A673 (cell line): ENCODE measurements at regions not wholly inside any gene's neighbourhood (a gene's known extent, or its start where the extent isn't known, plus 50 kb on each side); places are given as distances from the start of the nearest gene placed in this dataset.

Experiments used
- BruUV-seq: library from RNA; stranded (reverse); fragments of 400-500 nt; replicated peaks from 2 replicates; lab custom pipeline; 2021; lab: Mats Ljungman, UMichigan
- CTCF ChIA-PET: fragments of 300-600 bp; sonication (Branson Sonifier 250); formaldehyde crosslinking; loops from one replicate; lab custom pipeline; 2022; ENCODE audit warnings: antibody characterized with exemption; lab: Charles Lee
- POLR2A ChIA-PET: fragments of 300-600 bp; sonication (Branson Sonifier 250); formaldehyde crosslinking; loops from one replicate; lab custom pipeline; 2022; ENCODE audit warnings: antibody characterized with exemption; ENCODE audit not compliant: low non-redundant PET; lab: Charles Lee
- DNase-seq: peaks from one replicate; pipeline ENCODE4 v3.0.0-alpha.2; 2015; ENCODE audit warnings: low spot score
- H3K27ac ChIP-seq: fragments of 200-600 bp; sonication (generic); 2 replicates; pipeline ENCODE4 v1.5.1; 2016; ENCODE audit warnings: mixed run types, low read depth, mild to moderate bottlenecking, mixed read lengths, antibody characterized with exemption, low read length; ENCODE audit not compliant: poor library complexity, severe bottlenecking
- H3K27me3 ChIP-seq: fragments of 200-600 bp; sonication (generic); replicated peaks from 2 replicates; pipeline ENCODE4 v1.6.1; 2017; ENCODE audit warnings: mixed run types, low read depth, mild to moderate bottlenecking, mixed read lengths, antibody characterized with exemption, low read length; ENCODE audit not compliant: insufficient read depth, poor library complexity
- H3K36me3 ChIP-seq: fragments of 200-600 bp; sonication (generic); 2 replicates; pipeline ENCODE4 v1.6.1; 2016; ENCODE audit warnings: mixed run types, mild to moderate bottlenecking, mixed read lengths, antibody characterized with exemption, low read length; ENCODE audit not compliant: insufficient read depth, poor library complexity, severe bottlenecking
- H3K4me1 ChIP-seq: fragments of 200-600 bp; sonication (generic); 2 replicates; pipeline ENCODE4 v1.6.1; 2017; ENCODE audit warnings: mixed run types, mild to moderate bottlenecking, mixed read lengths, antibody characterized with exemption, low read length; ENCODE audit not compliant: insufficient read depth, poor library complexity, severe bottlenecking
- H3K4me3 ChIP-seq: fragments of 200-600 bp; sonication (generic); 2 replicates; pipeline ENCODE4 v1.5.1; 2016; ENCODE audit warnings: low read depth, mixed run types, mild to moderate bottlenecking, mixed read lengths, low read length; ENCODE audit not compliant: poor library complexity, severe bottlenecking
- H3K9me3 ChIP-seq: fragments of 200-600 bp; sonication (generic); 2 replicates; pipeline ENCODE4 v1.6.1; 2016; ENCODE audit warnings: mixed run types, low read depth, mild to moderate bottlenecking, mixed read lengths, antibody characterized with exemption, low read length; ENCODE audit not compliant: poor library complexity, severe bottlenecking
- EZH2 ChIP-seq: fragments of 200-600 bp; sonication (generic); IDR thresholded peaks from 2 replicates; pipeline ENCODE4 v1.6.1; 2017; ENCODE audit warnings: borderline replicate concordance, low read depth, mild to moderate bottlenecking, mixed read lengths, antibody characterized with exemption, low read length; ENCODE audit not compliant: poor library complexity, severe bottlenecking
- intact Hi-C: fragments of 100-400 bp; cut with micrococcal nuclease; formaldehyde crosslinking; loops from one replicate; pipeline ENCODE4 v1.10.0; 2022; ENCODE audit not compliant: unreplicated experiment
- TF ChIP-seq, protein P1 (sequence below): fragments of 300-800, 200-600 bp; sonication (generic); conservative IDR thresholded peaks from 2 replicates; pipeline ENCODE4 v1.5.1; 2017; ENCODE audit warnings: low read depth, mild to moderate bottlenecking, antibody characterized with exemption, low read length, moderate library complexity, mixed read lengths

DNA sequence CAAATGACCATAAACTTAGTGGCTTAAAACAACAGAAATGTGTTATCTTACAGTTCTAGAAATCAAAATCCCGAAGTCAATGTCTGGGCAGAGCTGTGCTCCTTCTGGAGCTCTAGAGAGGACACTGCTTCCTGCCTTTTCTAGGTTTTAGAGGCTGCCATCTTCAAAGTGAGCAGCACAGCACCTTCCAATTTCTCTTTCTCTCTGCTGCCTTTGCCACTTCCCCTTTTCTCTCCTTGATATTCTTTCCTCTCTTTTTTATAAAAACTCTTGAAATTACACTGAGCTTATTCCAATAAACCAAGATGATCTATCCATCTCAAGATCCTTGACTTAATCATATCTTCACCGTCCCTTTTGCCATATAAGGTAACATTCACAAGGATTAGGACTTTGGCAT, 616.9 kb downstream of the PLPP3 start:
- Histone ChIP-seq H3K27ac (no peak overlapping the region), H3K4me3 (no peak overlapping the region), H3K4me1 (no peaks in the 10 kb centered on the region), H3K9me3 (no peaks in the 10 kb centered on the region), H3K27me3 (no peaks in the 10 kb centered on the region), H3K36me3 (no peaks in the 10 kb centered on the region)
- intact Hi-C loops: no loop called here
- TF ChIP-seq, protein P1, sequence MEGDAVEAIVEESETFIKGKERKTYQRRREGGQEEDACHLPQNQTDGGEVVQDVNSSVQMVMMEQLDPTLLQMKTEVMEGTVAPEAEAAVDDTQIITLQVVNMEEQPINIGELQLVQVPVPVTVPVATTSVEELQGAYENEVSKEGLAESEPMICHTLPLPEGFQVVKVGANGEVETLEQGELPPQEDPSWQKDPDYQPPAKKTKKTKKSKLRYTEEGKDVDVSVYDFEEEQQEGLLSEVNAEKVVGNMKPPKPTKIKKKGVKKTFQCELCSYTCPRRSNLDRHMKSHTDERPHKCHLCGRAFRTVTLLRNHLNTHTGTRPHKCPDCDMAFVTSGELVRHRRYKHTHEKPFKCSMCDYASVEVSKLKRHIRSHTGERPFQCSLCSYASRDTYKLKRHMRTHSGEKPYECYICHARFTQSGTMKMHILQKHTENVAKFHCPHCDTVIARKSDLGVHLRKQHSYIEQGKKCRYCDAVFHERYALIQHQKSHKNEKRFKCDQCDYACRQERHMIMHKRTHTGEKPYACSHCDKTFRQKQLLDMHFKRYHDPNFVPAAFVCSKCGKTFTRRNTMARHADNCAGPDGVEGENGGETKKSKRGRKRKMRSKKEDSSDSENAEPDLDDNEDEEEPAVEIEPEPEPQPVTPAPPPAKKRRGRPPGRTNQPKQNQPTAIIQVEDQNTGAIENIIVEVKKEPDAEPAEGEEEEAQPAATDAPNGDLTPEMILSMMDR: no peak
- no peak for TF ChIP-seq EZH2
- POLR2A ChIA-PET: no interaction called here
- CTCF ChIA-PET: no interaction called here
- DNase-seq: no peak
- no TSS peak for BruUV-seq

DNA sequence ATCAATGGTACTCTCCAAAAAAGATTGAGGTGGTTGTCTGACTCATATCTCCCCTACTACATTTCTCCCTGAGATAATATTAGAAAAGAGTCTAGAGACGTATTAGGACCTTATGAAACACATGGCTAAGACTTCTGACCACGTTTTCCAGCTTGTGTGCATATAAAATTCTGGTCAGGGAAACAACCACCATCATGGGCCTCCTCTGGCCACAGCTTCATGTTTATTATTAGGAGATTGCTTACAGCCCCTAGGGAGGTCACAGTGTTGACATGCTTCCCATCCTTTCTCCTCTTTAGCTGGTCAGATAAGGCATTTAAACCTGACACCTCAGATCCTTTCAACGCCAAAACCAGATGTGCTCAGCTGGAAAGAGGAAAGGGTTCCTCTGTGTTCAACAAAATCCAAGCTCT, 620.2 kb downstream of the PLPP3 start:
- BruUV-seq: no TSS peak
- CTCF ChIA-PET: no interaction called here
- POLR2A ChIA-PET: no interaction called here

DNA sequence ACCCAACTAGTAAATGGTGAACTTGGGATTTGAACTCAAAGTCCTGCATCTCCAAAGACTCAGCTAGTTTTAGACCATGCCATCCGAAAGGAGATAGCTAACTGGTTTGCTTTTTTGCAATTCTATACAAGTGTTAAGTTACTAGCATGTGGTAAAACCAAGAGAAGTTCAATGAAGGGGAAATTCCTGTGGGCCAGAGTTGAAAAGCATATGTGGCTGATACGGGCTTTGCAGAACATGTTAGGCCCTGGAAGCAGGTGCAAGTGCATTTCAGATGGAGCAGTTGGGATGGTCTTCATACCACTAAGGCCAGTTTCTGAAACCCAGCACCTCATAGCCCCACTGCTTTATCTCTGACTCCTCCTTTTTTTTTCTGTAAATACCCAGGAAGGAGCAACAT, 620.9 kb downstream of the PLPP3 start:
- CTCF ChIA-PET: no interaction called here
- BruUV-seq: no TSS peak
- intact Hi-C loops: no loop called here
- no peaks in the 10 kb centered on the region for H3K36me3 ChIP-seq
- DNase-seq: no peak
- POLR2A ChIA-PET: no interaction called here
- H3K4me1 ChIP-seq: no peaks in the 10 kb centered on the region
- H3K27me3 ChIP-seq: no peaks in the 10 kb centered on the region
- H3K27ac ChIP-seq: no peak overlapping the region
- H3K9me3 ChIP-seq: no peaks in the 10 kb centered on the region
- TF ChIP-seq, protein P1: no peak
- no peak for TF ChIP-seq EZH2
- no peak overlapping the region for H3K4me3 ChIP-seq

More for the DNA sequence above, 620.2 kb downstream of the PLPP3 start:
- TF ChIP-seq, protein P1: no peak
- TF ChIP-seq EZH2: no peak
- H3K4me3 ChIP-seq: no peak overlapping the region
- H3K36me3 ChIP-seq: no peaks in the 10 kb centered on the region
- H3K27me3 ChIP-seq: no peaks in the 10 kb centered on the region
- intact Hi-C loops: no loop called here
- no peak for DNase-seq
- no peaks in the 10 kb centered on the region for H3K9me3 ChIP-seq
- H3K4me1 ChIP-seq: no peaks in the 10 kb centered on the region
- no peak overlapping the region for H3K27ac ChIP-seq
